Kidney (tissue), 13 donors: ENCODE measurements at regions not wholly inside any gene's neighbourhood (a gene's known extent, or its start where the extent isn't known, plus 50 kb on each side); places are given as distances from the start of the nearest gene placed in this dataset.

ENCODE experiments used
- DNase-seq, 5 donors: peaks; one replicate each; pipeline ENCODE4 v3.0.0-alpha.2; 2013 to 2020
- FAIRE-seq: peaks from 2 replicates; lab custom pipeline; 2012; peaks lifted over from hg19 to GRCh38; lab: Jason Lieb, UNC
- H3K27ac ChIP-seq, 2 donors: one replicate each; pipeline ENCODE4 v1.7.0; 2013; ENCODE audit warnings: low read depth in 2 of 2, low read length in 2 of 2, inconsistent platforms in 1 of 2
- H3K27me3 ChIP-seq: one replicate; pipeline ENCODE4 v1.7.1; 2013; ENCODE audit warnings: low read length, inconsistent platforms; ENCODE audit not compliant: control insufficient read depth, insufficient read depth
- H3K36me3 ChIP-seq, 3 donors: one replicate each; pipeline versions ENCODE4 v1.7.0 to v1.7.1; 2013; ENCODE audit warnings: low read length in 3 of 3, control low read depth in 1 of 3, inconsistent platforms in 1 of 3; ENCODE audit not compliant: insufficient read depth in 3 of 3, control insufficient read depth in 2 of 3
- H3K4me1 ChIP-seq, 3 donors: one replicate each; pipeline versions ENCODE4 v1.7.0 to v1.7.1; 2013; ENCODE audit warnings: low read length in 3 of 3, inconsistent platforms in 1 of 3, low read depth in 1 of 3; ENCODE audit not compliant: control insufficient read depth in 2 of 3, insufficient read depth in 2 of 3
- H3K4me3 ChIP-seq, 3 donors: one replicate each; pipeline versions ENCODE4 v1.7.0 to v1.8.1; 2013; ENCODE audit warnings: low read length in 3 of 3, control low read depth in 1 of 3, inconsistent platforms in 1 of 3
- H3K9ac ChIP-seq, 3 donors: one replicate each; pipeline versions ENCODE4 v1.7.0 to v1.7.1; 2013; ENCODE audit warnings: low read length in 3 of 3, control low read depth in 1 of 3, inconsistent platforms in 1 of 3
- H3K9me3 ChIP-seq, 3 donors: one replicate each; pipeline versions ENCODE4 v1.7.0 to v1.7.1; 2013; ENCODE audit warnings: low read length in 3 of 3, control low read depth in 1 of 3, inconsistent platforms in 1 of 3; ENCODE audit not compliant: control insufficient read depth in 2 of 3, insufficient read depth in 1 of 3
- CTCF ChIP-seq: IDR thresholded peaks from 3 replicates; pipeline ENCODE4 v1.5.1; 2012; ENCODE audit warnings: mild to moderate bottlenecking, moderate library complexity, borderline replicate concordance; ENCODE audit not compliant: insufficient read depth; ENCODE audit errors: extremely low read depth
- intact Hi-C: fragments of 100-400 bp; cut with DNase I; formaldehyde crosslinking; loops from one replicate; pipeline ENCODE4 v1.11.1; 2022
- donor health status: control.
- donor health status: control.
- donor health status: control.
- donor health status: control.
- donor health status: control.
- donor health status: DM: yes; HTN: yes; CAD: no.
- donor health status: Normal renal cell carcinoma (clear cell type).

GRCh38 chr3:139846729-139847128 lies 88.3 kb upstream of the CLSTN2 start:
- no peak for TF ChIP-seq CTCF
- FAIRE-seq (no peak), DNase-seq (no peak)
- Histone ChIP-seq H3K9me3 (no peaks in the 10 kb centered on the region), H3K9ac (no peak overlapping the region), H3K4me1 (no peaks in the 10 kb centered on the region), H3K27me3 (no peaks in the 10 kb centered on the region), H3K27ac (no peak overlapping the region), H3K4me3 (no peak overlapping the region), H3K36me3 (no peaks in the 10 kb centered on the region)
- intact Hi-C loops = no loop called here

GRCh38 chr3:139839659-139840058 lies 95.3 kb upstream of the CLSTN2 start:
- no peak for FAIRE-seq

GRCh38 chr3:139839014-139839413 lies 96.0 kb upstream of the CLSTN2 start:
- Histone ChIP-seq H3K4me3 (no peak overlapping the region), H3K4me1 (no peaks in the 10 kb centered on the region), H3K9me3 (no peaks in the 10 kb centered on the region), H3K27ac (no peak overlapping the region), H3K27me3 (no peaks in the 10 kb centered on the region), H3K9ac (no peak overlapping the region), H3K36me3 (no peaks in the 10 kb centered on the region)
- DNase-seq (no peak), FAIRE-seq (no peak)
- intact Hi-C loops = no loop called here
- no peak for TF ChIP-seq CTCF

More at GRCh38 chr3:139839659-139840058, 95.3 kb upstream of the CLSTN2 start:
- Histone ChIP-seq H3K27me3 (no peaks in the 10 kb centered on the region), H3K9ac (no peak overlapping the region), H3K36me3 (no peaks in the 10 kb centered on the region), H3K4me3 (no peak overlapping the region), H3K27ac (no peak overlapping the region), H3K4me1 (no peaks in the 10 kb centered on the region), H3K9me3 (no peaks in the 10 kb centered on the region)
- TF ChIP-seq CTCF = no peak
- intact Hi-C loops = no loop called here
- no peak for DNase-seq

GRCh38 chr3:139838269-139838957 lies 96.6 kb upstream of the CLSTN2 start:
- no peaks in the 10 kb centered on the region for H3K4me1 ChIP-seq
- intact Hi-C loops = no loop called here
- H3K36me3 ChIP-seq = no peaks in the 10 kb centered on the region
- no peaks in the 10 kb centered on the region for H3K9me3 ChIP-seq
- FAIRE-seq (no peak), DNase-seq (no peak)
- TF ChIP-seq CTCF = no peak
- H3K27ac ChIP-seq = no peak overlapping the region
- no peaks in the 10 kb centered on the region for H3K27me3 ChIP-seq
- no peak overlapping the region for H3K9ac ChIP-seq
- H3K4me3 ChIP-seq = no peak overlapping the region
